ENCODE measurements at regions not wholly inside any gene's neighbourhood (a gene's known extent, or its start where the extent isn't known, plus 50 kb on each side); places are given as distances from the start of the nearest gene placed in this dataset.

GRCh38 chr13:106796280-106797047 is 228.5 kb upstream of the ARGLU1 start:
- peak overlapping the region; percentile 28 for H3K4me3 Mint-ChIP-seq

DNA sequence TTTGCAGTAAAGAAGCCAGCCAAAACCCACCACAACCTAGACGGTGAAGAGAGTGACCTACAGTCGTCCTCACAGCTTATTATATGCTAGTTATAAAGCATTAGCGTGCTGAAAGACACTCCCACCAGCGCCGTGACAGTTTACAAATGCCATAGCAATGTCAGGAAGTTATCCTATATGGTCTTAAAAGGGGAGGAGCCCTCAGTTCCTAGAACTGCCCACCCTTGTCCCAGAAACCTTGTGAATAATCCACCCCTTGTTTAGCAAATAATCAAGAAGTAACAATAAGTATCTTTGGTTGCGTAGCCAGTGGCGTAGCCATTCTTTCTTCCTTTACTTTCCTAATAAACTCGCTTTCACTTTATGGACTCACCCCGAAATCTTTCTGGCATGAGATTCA is 227.9 kb upstream of the ARGLU1 start:
- peaks cover 2% of the 10 kb centered on the region for H3K9me3 Mint-ChIP-seq
- H3K27ac Mint-ChIP-seq: no peak overlapping the region
- peak overlapping the region; percentile 28 for H3K4me3 Mint-ChIP-seq
- H3K27me3 Mint-ChIP-seq: no peaks in the 10 kb centered on the region
- no peaks in the 10 kb centered on the region for H3K4me1 Mint-ChIP-seq
- ATAC-seq: no peak
- no peaks in the 10 kb centered on the region for H3K36me3 Mint-ChIP-seq

More at GRCh38 chr13:106796280-106797047, 228.5 kb upstream of the ARGLU1 start:
- Mint-ChIP-seq H3K27ac (no peak overlapping the region), H3K36me3 (no peaks in the 10 kb centered on the region), H3K4me1 (no peaks in the 10 kb centered on the region), H3K27me3 (no peaks in the 10 kb centered on the region), H3K9me3 (peaks cover 2% of the 10 kb centered on the region)
- ATAC-seq: no peak

DNA sequence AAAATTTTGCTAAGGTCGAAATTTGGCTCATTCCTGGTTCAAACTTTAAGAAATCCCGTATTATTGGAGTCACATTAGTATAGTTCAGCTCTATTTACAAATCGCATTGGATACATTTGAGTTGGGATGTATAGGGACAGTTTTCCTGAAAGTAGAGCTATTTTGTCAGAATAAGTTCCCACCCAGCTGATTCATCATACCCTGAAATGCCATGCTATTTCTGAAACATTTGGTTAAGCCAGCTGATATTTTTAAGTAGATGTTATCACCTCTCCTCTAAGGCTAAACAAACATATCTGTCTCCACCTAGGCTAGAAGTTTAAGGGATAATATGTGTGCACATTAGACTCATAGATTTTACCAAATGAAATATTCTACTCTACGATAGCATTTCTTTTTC is 226.2 kb upstream of the ARGLU1 start:
- ATAC-seq: no peak
- Mint-ChIP-seq H3K4me1 (no peaks in the 10 kb centered on the region), H3K36me3 (no peaks in the 10 kb centered on the region), H3K27ac (no peak overlapping the region), H3K9me3 (peaks cover 2% of the 10 kb centered on the region), H3K27me3 (no peaks in the 10 kb centered on the region), H3K4me3 (no peak overlapping the region)

DNA sequence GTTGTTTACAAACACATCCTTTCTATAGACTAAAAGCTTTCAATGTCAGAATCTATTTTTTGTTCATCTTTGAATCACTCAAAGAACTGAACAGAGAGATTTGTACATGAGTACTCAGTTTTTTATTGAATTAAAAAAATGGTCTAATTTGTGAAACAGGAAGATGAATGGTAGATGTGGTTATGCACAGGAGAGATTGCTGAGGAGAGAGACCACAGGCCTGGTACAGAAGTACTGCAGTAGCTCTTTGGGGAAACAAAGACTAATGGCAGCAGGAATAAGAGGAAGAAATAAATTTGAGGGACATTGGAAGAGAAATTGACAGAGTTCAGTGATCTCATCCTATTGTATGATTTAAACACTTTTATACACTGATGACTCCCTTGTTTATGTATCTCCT is 222.0 kb upstream of the ARGLU1 start:
- H3K36me3 Mint-ChIP-seq: no peaks in the 10 kb centered on the region
- H3K27ac Mint-ChIP-seq: no peak overlapping the region
- ATAC-seq: no peak
- no peaks in the 10 kb centered on the region for H3K4me1 Mint-ChIP-seq
- no peaks in the 10 kb centered on the region for H3K9me3 Mint-ChIP-seq
- H3K4me3 Mint-ChIP-seq: no peak overlapping the region
- H3K27me3 Mint-ChIP-seq: no peaks in the 10 kb centered on the region

DNA sequence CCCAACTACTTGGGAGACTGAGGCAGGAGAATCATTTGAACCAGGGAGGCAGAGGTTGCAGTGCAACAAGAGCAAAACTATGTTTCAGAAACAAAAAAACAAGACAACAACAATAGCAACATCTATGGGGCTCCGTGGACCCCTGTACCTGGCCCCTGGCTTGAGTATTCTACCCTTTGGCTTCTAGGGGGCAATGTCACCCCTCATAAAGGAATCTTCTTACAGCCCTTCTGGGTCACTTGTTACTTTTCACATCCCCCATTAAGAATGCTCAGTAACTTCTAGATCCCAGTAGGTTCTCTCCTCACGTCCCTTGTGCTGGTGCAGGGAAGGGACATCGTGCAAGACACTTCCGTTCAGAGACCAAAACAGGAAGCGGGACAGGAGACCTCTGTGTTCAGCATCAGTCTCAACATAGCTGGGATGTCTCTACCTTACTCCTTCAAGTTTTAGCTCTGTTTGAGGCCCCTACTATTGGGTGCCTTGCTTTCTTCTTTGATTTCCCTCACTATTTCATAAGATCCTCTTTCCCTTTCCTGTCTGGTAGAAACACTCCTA is 218.1 kb upstream of the ARGLU1 start:
- H3K27me3 Mint-ChIP-seq: no peaks in the 10 kb centered on the region
- ATAC-seq: no peak
- H3K4me1 Mint-ChIP-seq: no peaks in the 10 kb centered on the region
- H3K27ac Mint-ChIP-seq: no peak overlapping the region
- H3K36me3 Mint-ChIP-seq: no peaks in the 10 kb centered on the region
- no peaks in the 10 kb centered on the region for H3K9me3 Mint-ChIP-seq
- H3K4me3 Mint-ChIP-seq: no peak overlapping the region

GRCh38 chr13:106774621-106775020 is 206.7 kb upstream of the ARGLU1 start:
- Mint-ChIP-seq H3K4me1 (no peaks in the 10 kb centered on the region), H3K27ac (no peak overlapping the region), H3K9me3 (peaks cover 13% of the 10 kb centered on the region), H3K36me3 (no peaks in the 10 kb centered on the region), H3K27me3 (no peaks in the 10 kb centered on the region), H3K4me3 (no peak overlapping the region)
- ATAC-seq: no peak

DNA sequence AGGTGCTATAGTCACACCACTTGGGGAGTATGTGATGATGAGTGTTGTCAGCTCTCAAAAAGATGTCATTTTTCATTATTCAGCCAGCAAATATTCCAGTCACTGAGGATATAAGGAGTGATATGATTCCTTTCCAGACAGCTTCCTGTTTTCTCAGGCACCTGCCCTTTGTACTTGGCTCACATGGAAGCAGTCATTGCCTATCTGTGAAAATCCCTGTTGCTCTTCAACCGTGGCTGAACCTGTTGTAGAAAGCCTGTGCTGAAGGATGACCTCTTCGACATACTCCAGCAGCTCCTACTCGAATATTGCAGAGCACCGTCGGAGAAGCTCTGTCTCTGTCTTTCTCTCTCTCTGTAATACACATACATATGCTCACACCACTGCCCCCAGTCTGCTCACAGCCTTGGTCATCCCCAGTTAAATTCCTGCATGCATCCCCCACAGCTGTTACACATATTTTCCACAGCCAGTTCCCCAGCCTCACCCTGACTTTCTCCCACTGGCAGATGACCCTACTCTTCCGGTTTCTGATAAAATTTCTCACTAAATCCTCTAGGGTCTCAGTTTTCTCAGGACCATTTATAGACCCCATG is 204.2 kb upstream of the ARGLU1 start:
- no peak overlapping the region for H3K27ac Mint-ChIP-seq
- H3K27me3 Mint-ChIP-seq: no peaks in the 10 kb centered on the region
- ATAC-seq: no peak
- H3K4me3 Mint-ChIP-seq: no peak overlapping the region
- H3K36me3 Mint-ChIP-seq: no peaks in the 10 kb centered on the region
- no peaks in the 10 kb centered on the region for H3K4me1 Mint-ChIP-seq
- peaks cover 16% of the 10 kb centered on the region for H3K9me3 Mint-ChIP-seq

GRCh38 chr13:106768991-106769390 is 201.1 kb upstream of the ARGLU1 start:
- no peaks in the 10 kb centered on the region for H3K4me1 Mint-ChIP-seq
- H3K36me3 Mint-ChIP-seq: no peaks in the 10 kb centered on the region
- H3K4me3 Mint-ChIP-seq: no peak overlapping the region
- no peaks in the 10 kb centered on the region for H3K27me3 Mint-ChIP-seq
- H3K9me3 Mint-ChIP-seq: peaks cover 5% of the 10 kb centered on the region
- H3K27ac Mint-ChIP-seq: no peak overlapping the region
- no peak for ATAC-seq

- Mint-ChIP-seq H3K27me3 (no peaks in the 10 kb centered on the region), H3K9me3 (peaks cover 2% of the 10 kb centered on the region), H3K4me3 (no peak overlapping the region), H3K27ac (no peak overlapping the region), H3K36me3 (no peaks in the 10 kb centered on the region), H3K4me1 (no peaks in the 10 kb centered on the region)
- no peak for ATAC-seq
Measured at GRCh38 chr13:106762708-106763107, 194.8 kb upstream of the ARGLU1 start.

- no peak for ATAC-seq
- H3K36me3 Mint-ChIP-seq: no peaks in the 10 kb centered on the region
- no peak overlapping the region for H3K27ac Mint-ChIP-seq
- H3K4me3 Mint-ChIP-seq: no peak overlapping the region
- no peaks in the 10 kb centered on the region for H3K9me3 Mint-ChIP-seq
- H3K27me3 Mint-ChIP-seq: no peaks in the 10 kb centered on the region
- H3K4me1 Mint-ChIP-seq: no peaks in the 10 kb centered on the region
Measured at GRCh38 chr13:106756446-106756845, 188.5 kb upstream of the ARGLU1 start.

- no peak overlapping the region for H3K4me3 Mint-ChIP-seq
- no peak for ATAC-seq
- H3K4me1 Mint-ChIP-seq: no peaks in the 10 kb centered on the region
- no peaks in the 10 kb centered on the region for H3K27me3 Mint-ChIP-seq
- H3K27ac Mint-ChIP-seq: no peak overlapping the region
- H3K36me3 Mint-ChIP-seq: no peaks in the 10 kb centered on the region
- H3K9me3 Mint-ChIP-seq: no peaks in the 10 kb centered on the region
Measured at GRCh38 chr13:106755542-106755941, 187.6 kb upstream of the ARGLU1 start.

DNA sequence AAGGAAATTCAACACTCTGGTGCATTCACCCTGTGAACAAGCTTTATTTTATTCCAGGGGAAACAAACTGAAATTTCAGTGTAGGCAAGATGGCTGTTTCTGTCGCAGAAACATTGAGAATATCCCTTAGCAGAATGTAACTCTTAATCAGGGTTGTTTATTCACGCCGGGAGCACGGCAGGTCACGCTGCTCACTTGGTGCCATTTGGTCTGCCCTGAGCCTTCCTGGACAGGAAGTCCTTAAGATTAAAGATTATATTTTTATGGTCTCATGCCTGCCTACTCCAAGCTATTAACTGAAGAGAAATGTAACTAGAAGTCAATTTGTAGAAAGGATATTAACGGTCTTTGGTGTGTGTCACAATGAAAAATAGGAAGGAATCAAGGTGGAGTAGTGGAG is 185.3 kb upstream of the ARGLU1 start:
- Mint-ChIP-seq H3K4me3 (no peak overlapping the region), H3K36me3 (no peaks in the 10 kb centered on the region), H3K27ac (no peak overlapping the region), H3K27me3 (no peaks in the 10 kb centered on the region), H3K9me3 (no peaks in the 10 kb centered on the region), H3K4me1 (no peaks in the 10 kb centered on the region)
- ATAC-seq: no peak

DNA sequence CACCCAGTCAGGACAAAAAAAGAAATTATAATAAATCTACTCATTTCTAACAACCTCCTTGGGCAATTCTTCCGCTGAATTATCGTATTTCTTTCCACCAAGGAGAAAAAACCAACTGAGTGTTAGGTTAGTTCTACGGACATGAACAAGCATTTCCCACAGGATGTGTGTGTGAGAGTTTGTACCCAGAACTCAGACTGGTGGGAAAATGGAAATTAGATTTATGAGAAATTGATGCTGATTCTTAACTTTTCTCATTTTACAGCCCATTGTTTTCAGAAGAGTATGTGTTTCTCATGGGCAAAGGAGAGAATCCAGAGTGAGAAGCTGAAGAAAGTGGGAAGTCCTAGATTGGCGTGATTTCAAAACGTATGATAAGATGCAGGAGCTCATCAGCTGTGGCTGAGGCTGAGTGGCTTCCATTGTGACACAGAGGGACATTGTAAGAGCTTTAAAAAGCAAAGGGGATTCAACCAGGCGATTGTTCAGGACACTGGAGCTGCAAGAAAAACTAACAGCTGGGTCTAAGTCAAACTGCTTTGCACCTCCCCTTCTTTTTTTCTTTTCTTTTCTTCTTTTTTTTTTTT is 184.7 kb upstream of the ARGLU1 start:
- Mint-ChIP-seq H3K4me3 (no peak overlapping the region), H3K27ac (no peak overlapping the region), H3K4me1 (no peaks in the 10 kb centered on the region), H3K27me3 (no peaks in the 10 kb centered on the region), H3K36me3 (no peaks in the 10 kb centered on the region), H3K9me3 (no peaks in the 10 kb centered on the region)
- no peak for ATAC-seq

DNA sequence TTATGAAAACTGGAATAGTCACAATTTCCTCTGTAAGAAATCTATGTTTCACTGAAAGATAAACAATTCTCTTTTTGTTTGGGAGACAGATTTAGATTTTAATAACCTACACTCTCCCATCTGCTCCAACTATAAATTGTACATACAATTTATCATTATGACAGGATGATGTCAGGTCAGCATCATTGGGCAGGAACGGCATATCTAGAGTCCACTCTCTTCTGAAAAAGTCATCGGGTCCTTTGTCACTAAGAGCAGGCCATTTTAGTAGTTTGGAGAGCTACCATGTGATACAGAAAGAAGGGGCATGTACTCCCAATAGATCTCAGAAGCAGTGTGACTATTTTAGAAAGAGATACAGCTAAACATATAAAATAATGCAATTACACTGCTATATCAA is 180.8 kb upstream of the ARGLU1 start:
- no peaks in the 10 kb centered on the region for H3K9me3 Mint-ChIP-seq

GRCh38 chr13:106744516-106744915 is 176.6 kb upstream of the ARGLU1 start:
- Mint-ChIP-seq H3K4me1 (no peaks in the 10 kb centered on the region), H3K4me3 (no peak overlapping the region), H3K36me3 (no peaks in the 10 kb centered on the region), H3K27me3 (no peaks in the 10 kb centered on the region), H3K27ac (no peak overlapping the region), H3K9me3 (no peaks in the 10 kb centered on the region)
- ATAC-seq: no peak

More for the DNA sequence above, 180.8 kb upstream of the ARGLU1 start:
- H3K27ac Mint-ChIP-seq: no peak overlapping the region
- no peak for ATAC-seq
- H3K27me3 Mint-ChIP-seq: no peaks in the 10 kb centered on the region
- H3K36me3 Mint-ChIP-seq: no peaks in the 10 kb centered on the region
- H3K4me3 Mint-ChIP-seq: no peak overlapping the region
- no peaks in the 10 kb centered on the region for H3K4me1 Mint-ChIP-seq
